ENCODE measurements at regions not wholly inside any gene's neighbourhood (a gene's known extent, or its start where the extent isn't known, plus 50 kb on each side); places are given as distances from the start of the nearest gene placed in this dataset.

GRCh38 chr11:27907091-27907490, 200.9 kb downstream of the KIF18A start:
- DNase-seq (ENCODE audit: low read depth, low spot score): no peak

DNA sequence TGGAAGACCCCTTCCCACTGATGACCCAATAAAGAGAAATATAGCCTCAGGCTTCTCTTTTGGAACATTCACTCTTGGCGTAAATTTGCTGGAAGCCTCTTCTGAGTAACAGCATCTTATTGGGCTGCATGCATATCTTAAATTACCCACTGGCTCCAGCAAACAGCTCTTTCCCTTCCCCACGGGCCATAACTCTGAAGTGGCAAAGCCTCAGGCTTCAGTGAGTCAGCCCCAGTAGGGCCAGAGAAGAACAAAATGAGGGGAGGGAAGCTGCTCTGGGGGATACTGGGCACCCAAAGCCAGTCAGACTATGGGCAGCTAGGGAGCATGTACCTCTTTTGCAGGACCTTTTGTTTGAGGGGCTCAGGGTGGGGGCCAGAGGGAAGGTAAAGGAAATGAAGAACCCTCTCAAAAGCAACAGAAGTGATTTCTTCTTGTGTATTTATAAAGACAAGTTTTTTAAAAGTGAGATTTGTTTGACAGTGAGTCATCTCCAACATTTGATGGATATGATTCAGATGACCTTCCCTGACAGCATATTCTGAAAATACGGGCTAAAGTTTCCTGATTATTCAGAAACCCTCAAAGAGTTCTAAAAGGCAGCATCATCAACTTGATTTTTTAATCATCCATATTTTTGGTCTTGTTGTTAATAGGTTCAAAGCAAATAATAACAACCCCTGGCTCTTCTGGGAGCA, 203.4 kb downstream of the KIF18A start:
- DNase-seq (ENCODE audit: low read depth, low spot score): no peak

- no peak for DNase-seq (ENCODE audit: low read depth, low spot score)
Observed at GRCh38 chr11:27902981-27903624, 202.8 kb upstream of the BDNF start.

GRCh38 chr11:27898166-27898565, 197.9 kb upstream of the BDNF start:
- no peak for DNase-seq (ENCODE audit: low read depth, low spot score)

GRCh38 chr11:27896096-27896495, 195.8 kb upstream of the BDNF start:
- DNase-seq (ENCODE audit: low read depth, low spot score): no peak

GRCh38 chr11:27894552-27894951, 194.3 kb upstream of the BDNF start:
- no peak for DNase-seq (ENCODE audit: low read depth, low spot score)

- no peak for DNase-seq (ENCODE audit: low read depth, low spot score)
Observed at GRCh38 chr11:27886857-27887256, 186.6 kb upstream of the BDNF start.

- DNase-seq (ENCODE audit: low read depth, low spot score): no peak
Observed at GRCh38 chr11:27882066-27882697, 181.9 kb upstream of the BDNF start.

- DNase-seq (ENCODE audit: low read depth, low spot score): no peak
Observed at GRCh38 chr11:27875831-27876775, 175.8 kb upstream of the BDNF start.

GRCh38 chr11:27874998-27875830, 175.0 kb upstream of the BDNF start:
- DNase-seq (ENCODE audit: low read depth, low spot score): no peak

- no peak for DNase-seq (ENCODE audit: low read depth, low spot score)
Observed at GRCh38 chr11:27873664-27874063, 173.4 kb upstream of the BDNF start.

- DNase-seq (ENCODE audit: low read depth, low spot score): no peak
Observed at GRCh38 chr11:27871056-27871455, 170.8 kb upstream of the BDNF start.

DNA sequence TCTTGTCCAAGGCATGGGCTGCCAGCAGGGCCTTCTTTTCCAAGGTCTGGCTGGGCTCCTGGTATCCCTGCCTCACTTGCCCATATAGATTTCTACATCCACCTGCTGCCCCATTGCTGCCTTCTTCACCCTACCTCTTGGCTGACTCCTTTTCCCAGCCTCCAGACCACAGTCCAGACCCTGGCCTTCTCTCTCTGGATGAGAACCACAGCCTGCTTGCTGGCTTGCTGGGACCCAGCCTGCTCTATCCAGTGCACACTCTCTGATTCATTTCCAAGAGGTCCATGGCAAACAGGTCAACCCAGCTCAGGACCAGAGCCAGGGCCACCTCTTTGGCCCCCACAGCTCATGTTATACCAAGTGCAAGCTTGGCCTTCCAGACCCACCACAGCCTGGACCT, 169.4 kb upstream of the BDNF start:
- DNase-seq (ENCODE audit: low read depth, low spot score): no peak

GRCh38 chr11:27868709-27869108, 168.5 kb upstream of the BDNF start:
- no peak for DNase-seq (ENCODE audit: low read depth, low spot score)

GRCh38 chr11:27868226-27868625, 168.0 kb upstream of the BDNF start:
- DNase-seq (ENCODE audit: low read depth, low spot score): no peak

- no peak for DNase-seq (ENCODE audit: low read depth, low spot score)
Observed at GRCh38 chr11:27865105-27865504, 164.8 kb upstream of the BDNF start.

DNA sequence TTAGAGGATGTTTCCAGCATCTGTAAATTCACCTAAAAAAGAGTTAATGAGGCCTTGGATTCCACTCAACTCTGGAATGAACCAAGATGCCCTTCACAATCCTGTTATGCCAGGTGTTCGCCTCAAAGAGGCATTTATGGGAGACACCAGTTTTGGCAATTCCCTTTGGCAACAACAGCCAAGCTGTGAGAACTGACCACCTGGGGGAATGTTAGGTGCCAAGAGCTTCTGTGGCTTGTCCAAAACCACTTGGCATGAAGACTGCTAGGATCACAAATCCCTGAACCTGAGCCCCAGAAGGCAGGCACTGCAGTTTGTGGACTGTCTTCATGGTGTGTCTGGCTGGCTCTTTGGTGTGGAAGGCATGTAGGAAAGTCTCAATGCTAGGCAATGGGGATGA, 164.4 kb upstream of the BDNF start:
- DNase-seq (ENCODE audit: low read depth, low spot score): no peak

- no peak for DNase-seq (ENCODE audit: low read depth, low spot score)
Observed at GRCh38 chr11:27864091-27864491, 163.8 kb upstream of the BDNF start.

GRCh38 chr11:27863637-27864036, 163.4 kb upstream of the BDNF start:
- no peak for DNase-seq (ENCODE audit: low read depth, low spot score)

- DNase-seq (ENCODE audit: low read depth, low spot score): no peak
Observed at GRCh38 chr11:27861706-27862430, 161.6 kb upstream of the BDNF start.

Data from brain pericyte (primary cell).